ENCODE measurements at regions not wholly inside any gene's neighbourhood (a gene's known extent, or its start where the extent isn't known, plus 50 kb on each side); places are given as distances from the start of the nearest gene placed in this dataset.

DNA sequence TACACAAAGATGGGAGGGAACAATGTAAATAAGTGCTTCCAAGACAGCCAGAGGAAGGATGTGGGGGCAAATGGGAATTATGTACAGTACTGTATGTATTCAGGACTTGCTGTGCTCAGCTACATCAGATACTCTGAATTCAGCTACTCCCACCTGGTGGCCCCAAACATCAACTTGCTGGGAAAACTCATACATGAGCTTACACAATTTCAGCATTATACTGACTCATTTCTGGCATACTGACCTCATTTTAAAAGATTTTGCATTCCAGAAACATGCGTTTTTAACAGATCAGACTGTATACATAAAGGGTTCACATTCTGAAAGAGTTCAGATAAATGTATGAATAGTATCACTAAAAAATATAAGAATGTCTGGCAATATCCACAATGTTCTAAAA is 59.7 kb downstream of the GPX5 start:
- TF ChIP-seq, protein P1, sequence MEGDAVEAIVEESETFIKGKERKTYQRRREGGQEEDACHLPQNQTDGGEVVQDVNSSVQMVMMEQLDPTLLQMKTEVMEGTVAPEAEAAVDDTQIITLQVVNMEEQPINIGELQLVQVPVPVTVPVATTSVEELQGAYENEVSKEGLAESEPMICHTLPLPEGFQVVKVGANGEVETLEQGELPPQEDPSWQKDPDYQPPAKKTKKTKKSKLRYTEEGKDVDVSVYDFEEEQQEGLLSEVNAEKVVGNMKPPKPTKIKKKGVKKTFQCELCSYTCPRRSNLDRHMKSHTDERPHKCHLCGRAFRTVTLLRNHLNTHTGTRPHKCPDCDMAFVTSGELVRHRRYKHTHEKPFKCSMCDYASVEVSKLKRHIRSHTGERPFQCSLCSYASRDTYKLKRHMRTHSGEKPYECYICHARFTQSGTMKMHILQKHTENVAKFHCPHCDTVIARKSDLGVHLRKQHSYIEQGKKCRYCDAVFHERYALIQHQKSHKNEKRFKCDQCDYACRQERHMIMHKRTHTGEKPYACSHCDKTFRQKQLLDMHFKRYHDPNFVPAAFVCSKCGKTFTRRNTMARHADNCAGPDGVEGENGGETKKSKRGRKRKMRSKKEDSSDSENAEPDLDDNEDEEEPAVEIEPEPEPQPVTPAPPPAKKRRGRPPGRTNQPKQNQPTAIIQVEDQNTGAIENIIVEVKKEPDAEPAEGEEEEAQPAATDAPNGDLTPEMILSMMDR (IDR thresholded peaks at IDR 0.05; ENCODE audit: low read length, missing control alignments) = peak; percentile 40
- peak; percentile 85 for DNase-seq (ENCODE audit: low read depth)

DNA sequence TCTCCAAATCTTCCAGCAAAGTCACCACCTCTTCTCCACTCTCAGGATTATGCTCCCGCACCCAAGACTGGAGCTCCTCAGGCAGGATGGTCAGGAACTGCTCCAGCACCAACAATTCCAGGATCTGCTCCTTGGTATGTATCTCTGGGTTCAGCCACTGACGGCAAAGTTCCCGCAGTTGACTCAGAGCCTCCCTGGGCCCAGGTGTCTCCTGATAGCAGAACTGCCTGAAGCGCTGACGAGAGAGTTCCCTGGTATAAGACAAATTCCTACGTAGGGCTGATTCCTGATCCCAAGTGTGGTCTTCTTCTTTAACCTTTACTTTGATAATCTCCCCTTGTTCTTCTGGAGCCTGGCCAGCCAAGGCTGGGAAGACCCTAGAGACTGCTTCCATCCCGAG is 60.6 kb downstream of the GPX5 start:
- no peak for DNase-seq (ENCODE audit: low read depth)

More for the DNA sequence above, 59.7 kb downstream of the GPX5 start:
- no peak overlapping the region for H3K4me3 ChIP-seq (replicated peaks; ENCODE audit: low read depth, low read length)

DNA sequence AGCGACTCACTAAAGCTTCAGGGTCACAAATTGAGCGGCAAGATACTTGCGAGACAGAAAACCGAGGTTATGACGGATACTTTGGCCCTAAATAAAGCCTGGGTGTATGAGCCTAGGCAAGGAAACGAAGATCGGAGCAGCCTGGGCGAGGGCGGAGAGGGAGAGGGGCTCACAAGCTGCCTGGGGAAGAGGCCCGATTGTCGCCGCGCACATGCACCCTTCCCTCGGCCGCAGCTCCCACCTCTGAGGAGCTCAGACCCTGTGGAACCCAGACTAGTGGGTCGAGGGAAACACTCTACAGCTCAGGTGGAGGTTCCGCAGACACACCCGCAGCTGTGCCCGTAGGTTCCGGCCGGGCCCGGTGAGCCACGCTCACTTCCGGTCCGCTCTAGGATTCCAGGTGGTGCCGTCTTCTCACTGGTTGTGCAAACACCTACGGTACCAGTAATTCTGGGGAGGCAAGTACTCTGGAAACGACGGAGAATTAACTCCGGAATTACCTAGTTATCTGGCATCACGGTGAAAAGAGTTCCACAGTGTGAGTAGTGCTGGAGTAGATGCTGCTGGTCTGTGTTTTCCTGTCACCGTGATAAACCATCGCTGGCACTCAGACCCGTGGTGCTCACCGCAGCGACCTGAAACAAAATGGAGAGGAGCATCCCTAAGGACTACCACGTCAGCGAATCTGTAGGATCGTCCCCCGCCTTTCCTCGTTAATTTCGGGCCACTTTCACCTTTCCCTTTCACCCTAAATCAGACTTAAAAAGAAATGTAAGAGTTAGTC is 61.5 kb downstream of the GPX5 start:
- peak overlapping the region; percentile 58 for H3K4me3 ChIP-seq (replicated peaks; ENCODE audit: low read depth, low read length)
- DNase-seq (ENCODE audit: low read depth) = peak; percentile 50
- TF ChIP-seq, protein P1 (IDR thresholded peaks at IDR 0.05; ENCODE audit: low read length, missing control alignments) = no peak

More for the DNA sequence above, 60.6 kb downstream of the GPX5 start:
- TF ChIP-seq, protein P1 (IDR thresholded peaks at IDR 0.05; ENCODE audit: low read length, missing control alignments) = no peak
- no peak overlapping the region for H3K4me3 ChIP-seq (replicated peaks; ENCODE audit: low read depth, low read length)

DNA sequence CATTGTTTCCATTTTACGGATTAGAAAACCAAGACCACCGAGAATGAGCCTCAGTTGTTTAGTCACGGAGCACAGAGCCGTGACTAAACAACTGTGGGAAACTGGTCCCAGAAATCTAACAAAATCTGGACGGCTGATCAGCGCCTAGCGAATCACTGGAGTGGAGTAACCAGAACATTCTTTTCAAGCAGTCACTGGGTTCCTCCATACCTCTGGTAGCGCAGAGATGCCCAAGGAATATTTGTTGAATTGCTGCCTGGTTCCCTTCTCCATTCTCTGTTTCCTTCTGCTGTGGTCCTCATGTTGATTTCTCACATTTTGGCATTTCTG is 62.0 kb downstream of the GPX5 start:
- peak; percentile 10 for DNase-seq (ENCODE audit: low read depth)
- H3K4me3 ChIP-seq (replicated peaks; ENCODE audit: low read depth, low read length) = peak overlapping the region; percentile 58
- TF ChIP-seq, protein P1 (IDR thresholded peaks at IDR 0.05; ENCODE audit: low read length, missing control alignments) = no peak

DNA sequence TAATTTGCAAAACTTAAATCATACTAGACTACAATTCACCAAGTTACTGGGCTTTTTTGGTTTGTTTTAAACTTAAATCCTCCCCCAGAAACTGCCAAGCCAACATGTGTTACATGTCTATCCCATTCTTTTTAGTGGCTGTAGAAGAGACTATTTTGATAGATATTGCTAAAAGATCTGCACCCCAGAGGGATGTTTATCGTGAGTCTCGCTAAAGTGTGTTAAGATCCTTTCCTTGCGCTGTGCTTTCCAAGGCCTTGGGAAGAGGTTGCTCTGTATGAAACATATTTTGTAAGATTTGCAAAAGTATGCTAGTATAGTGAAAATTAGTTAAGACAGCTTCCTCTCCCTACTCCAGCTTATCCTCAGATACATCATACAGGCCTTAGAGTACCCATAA is 63.0 kb downstream of the GPX5 start:
- peak; percentile 10 for DNase-seq (ENCODE audit: low read depth)
- TF ChIP-seq, protein P1 (IDR thresholded peaks at IDR 0.05; ENCODE audit: low read length, missing control alignments) = no peak
- H3K4me3 ChIP-seq (replicated peaks; ENCODE audit: low read depth, low read length) = no peak overlapping the region

DNA sequence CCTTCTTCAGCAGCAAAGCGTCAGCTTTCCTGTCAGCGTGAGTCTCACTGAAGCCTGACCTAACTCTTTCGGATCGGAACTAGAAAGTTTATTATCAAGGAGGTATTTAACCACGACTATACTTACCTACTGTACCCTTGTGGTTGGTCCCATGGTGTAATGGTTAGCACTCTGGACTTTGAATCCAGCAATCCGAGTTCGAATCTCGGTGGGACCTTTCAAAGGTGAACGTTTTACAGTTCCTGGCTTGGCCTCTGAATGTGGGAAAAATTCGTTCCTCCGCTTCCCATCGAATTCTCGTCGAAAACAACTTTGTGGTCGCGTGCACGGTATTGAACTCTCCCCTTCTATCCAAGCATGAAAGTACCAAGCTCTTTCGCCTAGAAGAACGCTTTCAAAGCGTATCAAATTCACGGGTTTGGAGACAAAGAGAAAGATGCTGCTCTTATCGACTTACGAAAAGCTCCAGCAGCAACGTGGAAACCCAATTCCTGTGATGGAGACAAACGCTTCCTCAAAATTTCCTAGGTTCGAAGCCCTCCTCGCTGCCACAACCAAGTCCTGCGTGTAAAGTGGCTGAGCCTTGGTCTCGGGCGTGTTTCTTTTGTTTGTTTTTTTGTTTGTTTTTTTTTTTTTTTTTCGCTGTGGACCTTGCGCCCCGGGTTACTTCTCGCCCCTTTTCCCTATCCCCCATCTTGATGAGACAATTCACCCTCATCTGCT is 63.7 kb downstream of the GPX5 start:
- H3K4me3 ChIP-seq (replicated peaks; ENCODE audit: low read depth, low read length) = peak overlapping the region; percentile 40
- TF ChIP-seq, protein P1 (IDR thresholded peaks at IDR 0.05; ENCODE audit: low read length, missing control alignments) = no peak
- peak; percentile 93 for DNase-seq (ENCODE audit: low read depth)

Measured in fibroblast of pulmonary artery (primary cell).